HCT116 (cell line): ENCODE measurements at regions not wholly inside any gene's neighbourhood (a gene's known extent, or its start where the extent isn't known, plus 50 kb on each side); places are given as distances from the start of the nearest gene placed in this dataset.

ENCODE experiments used
- ATAC-seq: fragments of 200-7000 bp; cut with Tn5 transposase; 2 replicates; pipeline ENCODE4 v1.9.1; 2020; ENCODE audit warnings: mild to moderate bottlenecking, moderate library complexity
- BruUV-seq: library from RNA; stranded (reverse); fragments of 400-500 nt; replicated peaks from 2 replicates; lab custom pipeline; 2021; lab: Mats Ljungman, UMichigan
- CTCF ChIA-PET: fragments of 300-600 bp; sonication (Branson Sonifier 250); formaldehyde crosslinking; loops from one replicate; lab custom pipeline; 2021; ENCODE audit warnings: antibody characterized with exemption; lab: Charles Lee
- POLR2A ChIA-PET: fragments of 300-600, 350-600 bp; sonication (Branson Sonifier 250); formaldehyde crosslinking; loops from one replicate; lab custom pipeline; 2021; ENCODE audit warnings: antibody characterized with exemption; lab: Charles Lee
- RAD21 ChIA-PET, 2 experiments: fragments of 300-600 bp; sonication (Branson Sonifier 250); formaldehyde crosslinking; loops; one replicate each; lab custom pipeline; 2023; ENCODE audit warnings: low total read pairs in 2 of 2; ENCODE audit not compliant: uncharacterized antibody in 2 of 2, unreplicated experiment in 2 of 2, low non-redundant PET in 1 of 2; lab: Charles Lee
- DNase-seq: peaks from one replicate; pipeline ENCODE4 v3.0.0-alpha.2; 2010; ENCODE audit warnings: low read depth, low spot score
- H2AFZ ChIP-seq: fragments of 200-600 bp; shearing (Covaris generic), sonication (generic); 2 replicates; pipeline ENCODE4 v1.6.1; 2017; ENCODE audit warnings: low read depth, mixed run types, mixed read lengths, antibody characterized with exemption, low read length; ENCODE audit not compliant: poor library complexity, severe bottlenecking
- H3K27ac ChIP-seq: 2 replicates; pipeline ENCODE4 v1.5.1; 2012; ENCODE audit warnings: low read depth, low read length
- H3K27me3 ChIP-seq: fragments of 200-600 bp; sonication (generic); 2 replicates; pipeline ENCODE4 v1.6.1; 2016; ENCODE audit warnings: mixed run types, low read length, mixed read lengths; ENCODE audit not compliant: insufficient read depth
- H3K36me3 ChIP-seq, 2 experiments: fragments of 200-500 bp in 1 of 2; fragments of 200-600 bp in 1 of 2; sonication (Bioruptor generic) in 1 of 2; sonication (generic) in 1 of 2; 2 replicates each; pipeline versions ENCODE4 v1.5.1 to v1.6.1; 2014 to 2016; ENCODE audit warnings: low read length in 2 of 2, inconsistent platforms in 1 of 2, mixed read lengths in 1 of 2, mixed run types in 1 of 2; ENCODE audit not compliant: insufficient read depth in 2 of 2, control insufficient read depth in 1 of 2
- H3K4me1 ChIP-seq, 2 experiments: fragments of 200-600 bp in 1 of 2; sonication (generic) in 1 of 2; 2 replicates each; pipeline versions ENCODE4 v1.5.1 to v1.6.1; 2012 to 2017; ENCODE audit warnings: low read length in 2 of 2, inconsistent platforms in 1 of 2, mild to moderate bottlenecking in 1 of 2, mixed read lengths in 1 of 2, mixed run types in 1 of 2, moderate library complexity in 1 of 2; ENCODE audit not compliant: insufficient read depth in 2 of 2, control insufficient read depth in 1 of 2
- H3K4me2 ChIP-seq: fragments of 200-600 bp; sonication (generic); 2 replicates; pipeline ENCODE4 v1.6.1; 2017; ENCODE audit warnings: mixed run types, low read length, mixed read lengths
- H3K4me3 ChIP-seq, 2 experiments: fragments of 200-600 bp in 1 of 2; sonication (generic) in 1 of 2; replicated peaks in 1 of 2; 2 replicates each; pipeline ENCODE4 v1.5.1; 2011 to 2016; ENCODE audit warnings: low read length in 2 of 2, control low read depth in 1 of 2, low read depth in 1 of 2, mild to moderate bottlenecking in 1 of 2, mixed read lengths in 1 of 2, mixed run types in 1 of 2
- H3K79me2 ChIP-seq: fragments of 200-600 bp; sonication (generic); 2 replicates; pipeline ENCODE4 v1.6.1; 2017; ENCODE audit warnings: mild to moderate bottlenecking, mixed run types, low read length, moderate library complexity, mixed read lengths; ENCODE audit not compliant: insufficient read depth
- H3K9ac ChIP-seq: fragments of 200-600 bp; sonication (generic); 2 replicates; pipeline ENCODE4 v1.6.1; 2016; ENCODE audit warnings: low read length, mixed read lengths
- H3K9me2 ChIP-seq: fragments of 200-600 bp; sonication (generic), shearing (Covaris generic); 2 replicates; pipeline ENCODE4 v1.6.1; 2017; ENCODE audit warnings: mixed run types, mild to moderate bottlenecking, moderate library complexity; ENCODE audit not compliant: insufficient read depth
- H3K9me3 ChIP-seq, 2 experiments: fragments of 200-500 bp in 1 of 2; fragments of 200-600 bp in 1 of 2; sonication (Bioruptor generic) in 1 of 2; sonication (generic) in 1 of 2; 2 replicates each; pipeline ENCODE4 v1.6.1; 2014 to 2017; ENCODE audit warnings: low read length in 2 of 2, mixed read lengths in 2 of 2, inconsistent platforms in 1 of 2, low read depth in 1 of 2, mild to moderate bottlenecking in 1 of 2, mixed run types in 1 of 2, moderate library complexity in 1 of 2; ENCODE audit not compliant: control insufficient read depth in 1 of 2, insufficient read depth in 1 of 2
- H4K20me1 ChIP-seq: fragments of 200-600 bp; sonication (generic), shearing (Covaris generic); 2 replicates; pipeline ENCODE4 v1.6.1; 2017; ENCODE audit warnings: mixed run types, mild to moderate bottlenecking, moderate library complexity; ENCODE audit not compliant: insufficient read depth
- CEBPB ChIP-seq: IDR thresholded peaks from 2 replicates; pipeline ENCODE4 v1.6.1; 2012; ENCODE audit warnings: low read depth
- EGR1 ChIP-seq: IDR thresholded peaks from 2 replicates; pipeline ENCODE4 v1.6.1; 2012; ENCODE audit warnings: low read depth
- EZH2phosphoT487 ChIP-seq: fragments of 200-600 bp; IDR thresholded peaks from 2 replicates; pipeline ENCODE4 v1.6.1; 2018; ENCODE audit warnings: antibody characterized with exemption, borderline replicate concordance
- FOSL1 ChIP-seq: IDR thresholded peaks from 2 replicates; pipeline ENCODE4 v1.6.1; 2012; ENCODE audit warnings: low read depth
- ZFX ChIP-seq: fragments of 450-650 bp; IDR thresholded peaks from 2 replicates; pipeline ENCODE4 v1.6.1; 2017
- intact Hi-C: fragments of 100-400 bp; cut with micrococcal nuclease; formaldehyde crosslinking; loops from 2 replicates; pipeline ENCODE4 v1.10.0; 2022
- TF ChIP-seq, protein P1 (sequence below): IDR thresholded peaks from 2 replicates; pipeline ENCODE4 v1.6.1; 2012
- TF ChIP-seq, protein P2 (sequence below): IDR thresholded peaks from 2 replicates; pipeline ENCODE4 v1.6.1; 2011; ENCODE audit warnings: mild to moderate bottlenecking, low read length, moderate library complexity; ENCODE audit not compliant: insufficient replicate concordance; ENCODE audit errors: extremely low read depth

DNA sequence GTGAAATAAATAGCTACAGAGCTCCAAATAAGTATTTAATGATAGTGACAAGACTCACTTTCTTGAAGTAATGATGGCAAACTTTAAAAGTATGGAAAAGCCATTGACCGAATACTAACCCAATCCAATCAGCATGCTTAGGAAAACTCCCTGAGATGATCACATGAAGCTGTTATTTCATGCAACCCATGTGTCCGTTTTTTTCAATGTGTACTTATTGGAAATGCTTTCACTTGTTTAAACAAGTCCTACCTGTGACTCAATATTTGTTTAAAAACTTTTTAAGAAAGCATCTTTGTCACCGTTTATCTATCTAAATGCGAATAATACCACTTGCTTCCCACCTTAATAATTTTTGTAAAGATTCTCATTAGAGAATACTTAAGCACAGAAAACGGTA lies 185.8 kb downstream of the NRIP1 start:
- TF ChIP-seq, protein P1, sequence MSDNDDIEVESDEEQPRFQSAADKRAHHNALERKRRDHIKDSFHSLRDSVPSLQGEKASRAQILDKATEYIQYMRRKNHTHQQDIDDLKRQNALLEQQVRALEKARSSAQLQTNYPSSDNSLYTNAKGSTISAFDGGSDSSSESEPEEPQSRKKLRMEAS, result no peak
- TF ChIP-seq ZFX (no peak), EGR1 (no peak), CEBPB (no peak), EZH2phosphoT487 (no peak), FOSL1 (no peak)
- TF ChIP-seq, protein P2, sequence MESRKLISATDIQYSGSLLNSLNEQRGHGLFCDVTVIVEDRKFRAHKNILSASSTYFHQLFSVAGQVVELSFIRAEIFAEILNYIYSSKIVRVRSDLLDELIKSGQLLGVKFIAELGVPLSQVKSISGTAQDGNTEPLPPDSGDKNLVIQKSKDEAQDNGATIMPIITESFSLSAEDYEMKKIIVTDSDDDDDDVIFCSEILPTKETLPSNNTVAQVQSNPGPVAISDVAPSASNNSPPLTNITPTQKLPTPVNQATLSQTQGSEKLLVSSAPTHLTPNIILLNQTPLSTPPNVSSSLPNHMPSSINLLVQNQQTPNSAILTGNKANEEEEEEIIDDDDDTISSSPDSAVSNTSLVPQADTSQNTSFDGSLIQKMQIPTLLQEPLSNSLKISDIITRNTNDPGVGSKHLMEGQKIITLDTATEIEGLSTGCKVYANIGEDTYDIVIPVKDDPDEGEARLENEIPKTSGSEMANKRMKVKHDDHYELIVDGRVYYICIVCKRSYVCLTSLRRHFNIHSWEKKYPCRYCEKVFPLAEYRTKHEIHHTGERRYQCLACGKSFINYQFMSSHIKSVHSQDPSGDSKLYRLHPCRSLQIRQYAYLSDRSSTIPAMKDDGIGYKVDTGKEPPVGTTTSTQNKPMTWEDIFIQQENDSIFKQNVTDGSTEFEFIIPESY, result no peak
- peak overlapping the region; percentile 85; the same call in 1 of the 2 replicates for H3K27ac ChIP-seq
- intact Hi-C loops, result loop anchor here (5.0 to 10.0 kb wide), 2 partner anchors 188 to 346 kb away; no protein-coding TSS in a partner anchor
- no peaks in the 10 kb centered on the region for H3K9me2 ChIP-seq
- H3K4me3 ChIP-seq, result no peak overlapping the region
- RAD21 ChIA-PET, result no interaction called here
- H3K79me2 ChIP-seq, result no peaks in the 10 kb centered on the region
- no peaks in the 10 kb centered on the region for H3K36me3 ChIP-seq
- H3K27me3 ChIP-seq, result no peaks in the 10 kb centered on the region
- no peak overlapping the region for H2AFZ ChIP-seq
- no peak for ATAC-seq
- POLR2A ChIA-PET, result no interaction called here
- CTCF ChIA-PET, result no interaction called here
- H3K4me1 ChIP-seq, result peaks cover 59 to 72% of the 10 kb centered on the region in 2 experiments
- H4K20me1 ChIP-seq, result no peaks in the 10 kb centered on the region
- BruUV-seq, result no TSS peak
- no peak overlapping the region for H3K4me2 ChIP-seq
- DNase-seq, result no peak
- H3K9ac ChIP-seq, result no peak overlapping the region
- no peaks in the 10 kb centered on the region; a peak in 1 of 4 replicates for H3K9me3 ChIP-seq
